Fibroblast of lung (primary cell): ENCODE measurements at regions not wholly inside any gene's neighbourhood (a gene's known extent, or its start where the extent isn't known, plus 50 kb on each side); places are given as distances from the start of the nearest gene placed in this dataset.

Source experiments
- DNase-seq, 2 donors: peaks; one replicate each; pipeline versions ENCODE4 v3.0.0 to v3.0.0-alpha.2; 2010; ENCODE audit warnings: low read depth in 2 of 2
- H2AFZ ChIP-seq: 2 replicates; pipeline ENCODE4 v1.5.1; 2012; ENCODE audit warnings: low read length, control low read depth, inconsistent platforms
- H3K27ac ChIP-seq: 2 replicates; pipeline ENCODE4 v1.5.1; 2011; ENCODE audit warnings: low read length, control low read depth; ENCODE audit not compliant: insufficient read depth
- H3K27me3 ChIP-seq: 2 replicates; pipeline ENCODE4 v1.5.1; 2011; ENCODE audit warnings: mild to moderate bottlenecking, low read length; ENCODE audit not compliant: control insufficient read depth, insufficient read depth
- H3K36me3 ChIP-seq: 2 replicates; pipeline ENCODE4 v1.5.1; 2011; ENCODE audit warnings: low read length; ENCODE audit not compliant: control insufficient read depth, insufficient read depth
- H3K4me1 ChIP-seq: 2 replicates; pipeline ENCODE4 v1.5.1; 2011; ENCODE audit warnings: low read length; ENCODE audit not compliant: control insufficient read depth, insufficient read depth; ENCODE audit errors: extremely low read depth
- H3K4me2 ChIP-seq: 2 replicates; pipeline ENCODE4 v1.5.1; 2011; ENCODE audit warnings: low read length, control low read depth; ENCODE audit not compliant: insufficient read depth; ENCODE audit errors: extremely low read depth
- H3K4me3 ChIP-seq, 4 experiments: fragments of 200-600 bp in 1 of 4; sonication (generic) in 1 of 4; replicated peaks in 1 of 4; 2 replicates each; pipeline ENCODE4 v1.5.1; 2011 to 2016; ENCODE audit warnings: low read length in 4 of 4, low read depth in 3 of 4, mild to moderate bottlenecking in 3 of 4, control low read depth in 2 of 4, inconsistent platforms in 1 of 4, mixed read lengths in 1 of 4; ENCODE audit not compliant: insufficient read depth in 1 of 4; ENCODE audit errors: control extremely low read depth in 1 of 4
- H3K79me2 ChIP-seq: 2 replicates; pipeline ENCODE4 v1.5.1; 2012; ENCODE audit warnings: mild to moderate bottlenecking, low read length, inconsistent platforms; ENCODE audit not compliant: control insufficient read depth, insufficient read depth
- H3K9ac ChIP-seq: 2 replicates; pipeline ENCODE4 v1.5.1; 2011; ENCODE audit warnings: mild to moderate bottlenecking, low read length, control low read depth; ENCODE audit not compliant: insufficient read depth
- H3K9me3 ChIP-seq: 2 replicates; pipeline ENCODE4 v1.5.1; 2012; ENCODE audit warnings: low read depth, low read length; ENCODE audit not compliant: control insufficient read depth, insufficient read depth
- H4K20me1 ChIP-seq: 2 replicates; pipeline ENCODE4 v1.5.1; 2011; ENCODE audit warnings: low read length; ENCODE audit not compliant: control insufficient read depth, insufficient read depth; ENCODE audit errors: extremely low read depth
- EZH2 ChIP-seq: IDR thresholded peaks from 2 replicates; pipeline ENCODE4 v1.5.1; 2012; ENCODE audit warnings: low read length, control low read depth, mild to moderate bottlenecking; ENCODE audit errors: missing control alignments
- TF ChIP-seq, protein P1 (sequence below), 2 donors: IDR thresholded peaks in 1 of 2; conservative IDR thresholded peaks in 1 of 2; 1 replicate in 1 of 2; 2 replicates in 1 of 2; pipeline ENCODE4 v1.5.1; 2011 to 2012; ENCODE audit warnings: low read length in 2 of 2, control low read depth in 1 of 2, inconsistent platforms in 1 of 2, low read depth in 1 of 2, mild to moderate bottlenecking in 1 of 2

DNA sequence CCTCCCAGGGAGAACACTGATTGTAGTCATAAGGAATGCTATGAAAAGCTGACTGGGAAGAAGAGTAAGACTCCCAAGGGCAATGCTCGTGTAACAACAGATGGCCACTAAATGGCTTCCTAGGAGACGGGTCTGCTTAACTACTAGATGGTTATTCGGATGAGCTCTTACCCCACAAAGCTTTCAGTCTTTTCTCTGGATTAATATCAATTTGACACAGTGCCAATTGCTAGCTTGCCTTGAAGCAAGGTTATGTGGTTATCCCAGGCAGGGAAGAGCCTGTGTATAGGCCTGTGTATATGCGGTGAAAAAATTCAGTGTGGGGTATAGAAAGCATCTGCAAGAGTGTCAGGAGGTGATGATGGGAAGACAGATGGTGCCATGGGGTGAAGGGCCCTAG lies 86.4 kb upstream of the NOX3 start:
- Histone ChIP-seq H4K20me1 (no peaks in the 10 kb centered on the region), H3K4me2 (no peak overlapping the region), H2AFZ (no peak overlapping the region), H3K79me2 (no peaks in the 10 kb centered on the region), H3K4me3 (no peak overlapping the region), H3K27me3 (no peaks in the 10 kb centered on the region), H3K27ac (no peak overlapping the region), H3K9me3 (no peaks in the 10 kb centered on the region), H3K9ac (no peak overlapping the region), H3K4me1 (no peaks in the 10 kb centered on the region), H3K36me3 (no peaks in the 10 kb centered on the region)
- no peak for TF ChIP-seq EZH2
- TF ChIP-seq, protein P1, sequence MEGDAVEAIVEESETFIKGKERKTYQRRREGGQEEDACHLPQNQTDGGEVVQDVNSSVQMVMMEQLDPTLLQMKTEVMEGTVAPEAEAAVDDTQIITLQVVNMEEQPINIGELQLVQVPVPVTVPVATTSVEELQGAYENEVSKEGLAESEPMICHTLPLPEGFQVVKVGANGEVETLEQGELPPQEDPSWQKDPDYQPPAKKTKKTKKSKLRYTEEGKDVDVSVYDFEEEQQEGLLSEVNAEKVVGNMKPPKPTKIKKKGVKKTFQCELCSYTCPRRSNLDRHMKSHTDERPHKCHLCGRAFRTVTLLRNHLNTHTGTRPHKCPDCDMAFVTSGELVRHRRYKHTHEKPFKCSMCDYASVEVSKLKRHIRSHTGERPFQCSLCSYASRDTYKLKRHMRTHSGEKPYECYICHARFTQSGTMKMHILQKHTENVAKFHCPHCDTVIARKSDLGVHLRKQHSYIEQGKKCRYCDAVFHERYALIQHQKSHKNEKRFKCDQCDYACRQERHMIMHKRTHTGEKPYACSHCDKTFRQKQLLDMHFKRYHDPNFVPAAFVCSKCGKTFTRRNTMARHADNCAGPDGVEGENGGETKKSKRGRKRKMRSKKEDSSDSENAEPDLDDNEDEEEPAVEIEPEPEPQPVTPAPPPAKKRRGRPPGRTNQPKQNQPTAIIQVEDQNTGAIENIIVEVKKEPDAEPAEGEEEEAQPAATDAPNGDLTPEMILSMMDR (conservative IDR thresholded peaks at IDR 0.05 in 1 of 2, IDR thresholded peaks at IDR 0.05 in 1 of 2; ENCODE audit: low read depth in 1 of 2, low read length in 2 of 2): no peak
- DNase-seq: no peak

DNA sequence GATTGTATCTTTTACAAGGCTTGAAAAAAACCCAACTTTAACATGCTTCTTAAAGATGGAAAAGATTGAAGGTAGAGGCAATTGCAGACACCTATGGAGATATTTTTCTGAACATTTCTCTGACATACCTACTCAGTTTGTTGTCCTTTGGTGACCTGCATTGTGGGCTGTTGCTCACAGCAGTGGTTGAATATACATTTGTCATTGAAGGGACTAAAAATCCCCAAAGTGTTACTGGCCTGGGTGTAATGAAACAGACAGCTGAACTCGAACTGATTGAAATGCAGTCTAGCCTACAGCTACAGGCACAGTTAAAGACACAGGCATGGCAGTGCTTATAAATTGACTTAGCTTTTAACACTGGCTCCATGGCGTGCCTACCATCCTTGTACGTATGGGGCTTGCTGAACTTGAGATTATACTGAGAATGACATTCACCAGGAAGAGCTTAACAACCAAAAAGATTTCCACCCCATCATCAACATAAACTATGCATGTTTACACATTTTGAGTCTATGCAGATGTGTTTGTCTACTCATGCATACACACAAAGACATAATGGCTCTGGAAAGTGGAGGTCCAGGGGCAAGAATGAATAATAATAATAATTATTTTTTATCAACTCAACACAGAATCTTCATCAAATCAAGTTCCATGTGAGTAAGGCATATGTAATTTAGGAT lies 83.2 kb upstream of the NOX3 start:
- Histone ChIP-seq H3K27me3 (no peaks in the 10 kb centered on the region), H3K9ac (no peak overlapping the region), H3K4me3 (no peak overlapping the region), H3K9me3 (no peaks in the 10 kb centered on the region), H2AFZ (no peak overlapping the region), H3K4me2 (no peak overlapping the region), H3K4me1 (no peaks in the 10 kb centered on the region), H3K36me3 (no peaks in the 10 kb centered on the region), H3K79me2 (no peaks in the 10 kb centered on the region), H4K20me1 (no peaks in the 10 kb centered on the region), H3K27ac (no peak overlapping the region)
- TF ChIP-seq, protein P1 (conservative IDR thresholded peaks at IDR 0.05 in 1 of 2, IDR thresholded peaks at IDR 0.05 in 1 of 2; ENCODE audit: low read depth in 1 of 2, low read length in 2 of 2): no peak
- no peak for TF ChIP-seq EZH2
- DNase-seq: no peak

DNA sequence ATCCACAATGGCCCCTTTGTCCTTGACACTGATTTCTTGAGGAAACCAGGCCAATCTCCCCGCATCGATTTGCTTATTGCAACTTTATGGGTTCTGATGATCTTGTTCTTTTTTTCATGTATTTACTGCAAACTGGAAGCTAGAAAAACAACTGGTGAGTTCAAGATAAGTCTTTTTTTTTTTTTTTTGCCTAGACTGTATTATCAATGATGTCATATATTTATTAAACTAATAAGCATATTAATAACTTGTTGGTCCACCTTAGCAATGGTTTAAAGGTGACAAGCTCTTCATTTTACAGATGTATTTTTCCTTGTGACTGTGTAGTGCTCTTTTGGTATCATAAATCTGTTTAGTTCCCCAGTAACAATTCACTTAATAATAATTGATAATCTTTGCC lies 79.0 kb upstream of the NOX3 start:
- Histone ChIP-seq H3K79me2 (no peaks in the 10 kb centered on the region), H4K20me1 (no peaks in the 10 kb centered on the region), H3K27ac (no peak overlapping the region), H3K9me3 (no peaks in the 10 kb centered on the region), H3K27me3 (no peaks in the 10 kb centered on the region), H3K36me3 (no peaks in the 10 kb centered on the region), H3K4me3 (no peak overlapping the region), H3K4me1 (no peaks in the 10 kb centered on the region), H2AFZ (no peak overlapping the region), H3K9ac (no peak overlapping the region), H3K4me2 (no peak overlapping the region)
- DNase-seq: no peak
- TF ChIP-seq, protein P1 (conservative IDR thresholded peaks at IDR 0.05 in 1 of 2, IDR thresholded peaks at IDR 0.05 in 1 of 2; ENCODE audit: low read depth in 1 of 2, low read length in 2 of 2): no peak
- TF ChIP-seq EZH2: no peak
